H1 (cell line): ENCODE measurements at regions not wholly inside any gene's neighbourhood (a gene's known extent, or its start where the extent isn't known, plus 50 kb on each side); places are given as distances from the start of the nearest gene placed in this dataset.

ENCODE experiments used
- CBX8 ChIP-seq: fragments of 300-800, 300-1000 bp; sonication (generic); IDR thresholded peaks from 2 replicates; pipeline ENCODE4 v1.7.1; 2016; ENCODE audit warnings: low read depth, low read length, borderline replicate concordance
- GABPA ChIP-seq: IDR thresholded peaks from 2 replicates; pipeline ENCODE4 v1.6.1; 2011; ENCODE audit warnings: mild to moderate bottlenecking, low read length, moderate library complexity, borderline replicate concordance; ENCODE audit not compliant: insufficient read depth
- RBBP5 ChIP-seq: IDR thresholded peaks from 2 replicates; pipeline ENCODE4 v1.7.1; 2012; ENCODE audit warnings: low read depth, mild to moderate bottlenecking, inconsistent platforms, low read length, moderate library complexity, borderline replicate concordance
- SP2 ChIP-seq: IDR thresholded peaks from 2 replicates; pipeline ENCODE4 v1.6.1; 2012; ENCODE audit warnings: mild to moderate bottlenecking, low read length, inconsistent platforms
- SUZ12 ChIP-seq: fragments of 200-600 bp; sonication (generic); IDR thresholded peaks from 2 replicates; pipeline ENCODE4 v1.6.1; 2012; ENCODE audit warnings: mild to moderate bottlenecking, inconsistent platforms, low read length, moderate library complexity, mixed read lengths
- TEAD4 ChIP-seq: IDR thresholded peaks from 2 replicates; pipeline ENCODE4 v1.6.1; 2012; ENCODE audit warnings: low read depth, low read length, inconsistent platforms, mixed read lengths

DNA sequence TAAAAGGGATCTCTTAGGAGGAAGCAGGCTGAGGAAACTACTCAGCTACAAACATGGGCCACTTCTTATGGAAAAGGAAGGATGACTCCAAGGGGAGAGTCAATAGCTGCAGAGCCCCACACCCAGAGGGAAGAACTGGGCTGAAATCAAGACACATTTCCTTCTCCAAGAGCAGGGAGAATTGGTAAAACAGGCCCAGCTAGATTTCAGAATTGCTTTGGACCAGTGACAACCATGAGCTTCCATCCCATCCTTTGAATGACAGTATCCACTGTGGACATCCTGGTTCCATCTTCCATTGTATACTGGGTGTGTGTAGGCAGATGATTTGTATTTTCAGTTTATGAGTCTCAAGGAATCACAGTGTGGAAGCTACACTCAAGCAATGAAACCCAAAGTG is 267.5 kb downstream of the IRF8 start (continued):
- TF ChIP-seq CBX8 (no peak), GABPA (no peak), SP2 (no peak), TEAD4 (no peak), RBBP5 (no peak), SUZ12 (no peak)
- TF ChIP-seq, all 59 proteins: peak for 0
